Activated CD4-positive, alpha-beta memory T cell treated with anti-CD3 and anti-CD28 coated beads, Interleukin-2, amount 10 ng/mL, durations not matched to agents 7 days and 5 days (primary cell): ENCODE measurements at regions not wholly inside any gene's neighbourhood (a gene's known extent, or its start where the extent isn't known, plus 50 kb on each side); places are given as distances from the start of the nearest gene placed in this dataset.
"Not testable (repeated sequence)": the region's sequence is repeated elsewhere in the genome, so short reads cannot be mapped to it uniquely, and the experiment has no call there.

ENCODE experiments used
- CTCF ChIA-PET: fragments of 350-600 bp; sonication (Branson Sonifier 250); formaldehyde crosslinking; loops from one replicate; lab custom pipeline; 2021; ENCODE audit warnings: antibody characterized with exemption, inconsistent platforms; lab: Charles Lee
- POLR2A ChIA-PET: fragments of 350-600 bp; sonication (Branson Sonifier 250); formaldehyde crosslinking; loops from one replicate; lab custom pipeline; 2021; ENCODE audit warnings: antibody characterized with exemption; lab: Charles Lee
- DNase-seq: peaks from one replicate; pipeline ENCODE4 v3.0.0-alpha.2; 2020
- H3K27ac Mint-ChIP-seq: one replicate; pipeline ENCODE4 v1.8.0; 2021; ENCODE audit warnings: mild to moderate bottlenecking, mixed read lengths
- H3K27me3 Mint-ChIP-seq: one replicate; pipeline ENCODE4 v1.8.0; 2021; ENCODE audit warnings: mixed read lengths
- H3K36me3 Mint-ChIP-seq: one replicate; pipeline ENCODE4 v1.8.0; 2021; ENCODE audit warnings: low read depth, mixed read lengths
- H3K4me1 Mint-ChIP-seq: one replicate; pipeline ENCODE4 v1.8.0; 2021; ENCODE audit warnings: mixed read lengths
- H3K4me3 Mint-ChIP-seq: one replicate; pipeline ENCODE4 v1.8.0; 2021; ENCODE audit warnings: mild to moderate bottlenecking, mixed read lengths
- H3K9me3 Mint-ChIP-seq: one replicate; pipeline ENCODE4 v1.8.0; 2021; ENCODE audit warnings: mixed read lengths

DNA sequence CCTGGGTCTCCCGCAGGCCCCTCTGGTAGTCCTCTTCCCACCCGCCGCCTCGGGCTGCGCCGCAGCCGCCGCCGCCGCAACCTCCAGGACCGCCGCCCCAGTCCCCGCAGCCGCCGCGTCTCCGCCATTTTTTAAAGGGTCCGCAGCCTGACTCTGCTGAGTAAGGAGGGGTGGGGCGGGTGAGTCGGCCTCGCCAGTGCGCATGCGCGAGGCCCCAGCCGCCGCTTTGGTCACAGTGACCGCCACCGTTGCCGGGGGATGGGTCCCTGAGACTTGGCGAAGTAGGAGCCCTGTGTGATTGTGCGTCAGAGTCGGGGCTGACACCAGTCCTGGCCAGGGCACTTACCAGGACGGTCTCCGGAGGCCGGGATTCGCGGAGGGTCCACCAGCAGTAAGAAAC, 1424.2 kb upstream of the PCDH10 start:
- DNase-seq: peak; percentile 35
- POLR2A ChIA-PET, H3K9me3 Mint-ChIP-seq, H3K27ac Mint-ChIP-seq, CTCF ChIA-PET, H3K36me3 Mint-ChIP-seq, H3K4me3 Mint-ChIP-seq, H3K27me3 Mint-ChIP-seq, H3K4me1 Mint-ChIP-seq: not testable (repeated sequence)

DNA sequence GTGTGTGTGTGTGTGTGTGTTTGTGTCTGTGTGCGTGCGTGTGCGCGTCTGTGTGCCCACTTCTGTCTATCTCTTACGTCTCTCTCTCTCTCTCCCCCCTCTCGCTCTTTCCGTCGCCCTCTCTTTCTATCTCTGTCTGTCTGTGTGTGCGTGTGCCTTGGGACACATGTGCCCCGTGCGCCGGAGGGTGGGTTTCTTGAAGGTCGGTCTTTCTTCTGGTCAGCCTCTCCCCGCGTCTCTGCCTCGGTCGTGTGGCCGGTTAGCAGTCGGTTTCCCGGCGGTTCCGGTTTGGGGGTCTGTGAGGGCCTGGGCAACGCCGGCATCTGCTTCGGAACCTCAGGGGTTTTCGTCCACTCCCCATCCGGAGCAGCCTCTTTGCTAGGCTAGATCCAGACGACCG, 1423.6 kb upstream of the PCDH10 start:
- H3K4me1 Mint-ChIP-seq, CTCF ChIA-PET, H3K9me3 Mint-ChIP-seq, H3K36me3 Mint-ChIP-seq, H3K4me3 Mint-ChIP-seq, POLR2A ChIA-PET, H3K27ac Mint-ChIP-seq, H3K27me3 Mint-ChIP-seq, DNase-seq: not testable (repeated sequence)

DNA sequence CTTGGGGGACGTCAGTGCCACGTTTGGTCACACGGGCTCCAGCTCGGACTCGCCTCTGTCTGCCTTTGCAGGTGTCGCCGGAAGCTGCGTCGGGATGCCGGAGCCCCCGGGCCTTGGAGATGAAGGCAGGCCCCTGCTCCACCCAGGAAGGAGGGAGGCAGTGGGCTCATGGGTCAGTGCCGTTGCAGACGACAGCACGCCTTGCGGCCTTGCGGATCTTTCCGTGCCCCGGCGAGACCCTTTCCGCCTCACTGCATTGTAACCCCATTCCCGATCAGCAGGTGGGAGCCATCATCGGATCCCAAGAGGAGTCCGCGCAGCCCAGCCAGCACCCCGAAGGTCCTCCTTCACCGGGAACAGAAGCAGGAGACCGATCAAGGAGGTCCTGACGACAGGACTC, 1422.2 kb upstream of the PCDH10 start:
- CTCF ChIA-PET, H3K4me3 Mint-ChIP-seq, H3K27ac Mint-ChIP-seq, POLR2A ChIA-PET, H3K27me3 Mint-ChIP-seq, H3K36me3 Mint-ChIP-seq, H3K4me1 Mint-ChIP-seq, DNase-seq, H3K9me3 Mint-ChIP-seq: not testable (repeated sequence)

- H3K27me3 Mint-ChIP-seq, CTCF ChIA-PET, H3K36me3 Mint-ChIP-seq, H3K4me1 Mint-ChIP-seq, H3K9me3 Mint-ChIP-seq, H3K4me3 Mint-ChIP-seq, POLR2A ChIA-PET, DNase-seq, H3K27ac Mint-ChIP-seq: not testable (repeated sequence)
These were observed 1421.7 kb upstream of the PCDH10 start for GRCh38 chr4:131727418-131727817.

- H3K27ac Mint-ChIP-seq, H3K4me3 Mint-ChIP-seq, H3K36me3 Mint-ChIP-seq, CTCF ChIA-PET, DNase-seq, H3K9me3 Mint-ChIP-seq, POLR2A ChIA-PET, H3K4me1 Mint-ChIP-seq, H3K27me3 Mint-ChIP-seq: not testable (repeated sequence)
These were observed 1419.9 kb upstream of the PCDH10 start for GRCh38 chr4:131729205-131729604.

DNA sequence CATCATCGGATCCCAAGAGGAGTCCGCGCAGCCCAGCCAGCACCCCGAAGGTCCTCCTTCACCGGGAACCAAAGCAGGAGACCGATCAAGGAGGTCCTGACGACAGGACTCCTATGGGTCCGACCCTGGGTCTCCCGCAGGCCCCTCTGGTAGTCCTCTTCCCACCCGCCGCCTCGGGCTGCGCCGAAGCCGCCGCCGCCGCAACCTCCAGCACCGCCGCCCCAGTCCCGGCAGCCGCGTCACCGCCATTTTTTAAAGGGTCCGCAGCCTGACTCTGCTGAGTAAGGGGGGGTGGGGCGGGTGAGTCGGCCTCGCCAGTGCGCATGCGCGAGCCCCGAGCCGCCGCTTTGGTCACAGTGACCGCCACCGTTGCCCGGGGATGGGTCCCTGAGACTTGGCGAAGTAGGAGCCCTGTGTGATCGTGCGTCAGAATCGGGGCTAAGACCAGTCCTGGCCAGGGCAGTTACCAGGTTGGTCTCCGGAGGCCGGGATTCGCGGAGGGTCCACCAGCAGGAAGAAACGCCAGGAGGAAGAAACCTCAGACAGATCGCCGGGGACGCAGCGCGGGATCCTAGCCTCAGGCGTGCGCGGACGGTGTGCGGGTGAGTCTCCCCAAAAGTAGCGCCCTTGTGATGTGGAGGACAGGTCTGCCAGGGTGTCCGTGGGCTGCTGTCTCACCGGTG, 1419.2 kb upstream of the PCDH10 start:
- H3K27me3 Mint-ChIP-seq, POLR2A ChIA-PET: not testable (repeated sequence)

GRCh38 chr4:131730574-131730973, 1418.5 kb upstream of the PCDH10 start:
- H3K27me3 Mint-ChIP-seq, H3K4me1 Mint-ChIP-seq, H3K4me3 Mint-ChIP-seq, POLR2A ChIA-PET, H3K9me3 Mint-ChIP-seq, CTCF ChIA-PET, H3K36me3 Mint-ChIP-seq, H3K27ac Mint-ChIP-seq, DNase-seq: not testable (repeated sequence)

More for the DNA sequence above, 1419.2 kb upstream of the PCDH10 start:
- H3K9me3 Mint-ChIP-seq, DNase-seq, H3K36me3 Mint-ChIP-seq, H3K4me1 Mint-ChIP-seq, H3K4me3 Mint-ChIP-seq, H3K27ac Mint-ChIP-seq, CTCF ChIA-PET: not testable (repeated sequence)

- H3K27me3 Mint-ChIP-seq, H3K27ac Mint-ChIP-seq, H3K36me3 Mint-ChIP-seq, H3K9me3 Mint-ChIP-seq, POLR2A ChIA-PET, H3K4me1 Mint-ChIP-seq, H3K4me3 Mint-ChIP-seq, DNase-seq, CTCF ChIA-PET: not testable (repeated sequence)
These were observed 1417.0 kb upstream of the PCDH10 start for GRCh38 chr4:131732034-131732630.

GRCh38 chr4:131734321-131734720, 1414.8 kb upstream of the PCDH10 start:
- H3K36me3 Mint-ChIP-seq, H3K4me3 Mint-ChIP-seq, DNase-seq, H3K4me1 Mint-ChIP-seq, H3K27ac Mint-ChIP-seq, POLR2A ChIA-PET, H3K9me3 Mint-ChIP-seq, H3K27me3 Mint-ChIP-seq, CTCF ChIA-PET: not testable (repeated sequence)

GRCh38 chr4:131734851-131735385, 1414.2 kb upstream of the PCDH10 start:
- H3K4me3 Mint-ChIP-seq, H3K36me3 Mint-ChIP-seq, H3K4me1 Mint-ChIP-seq, CTCF ChIA-PET, H3K27me3 Mint-ChIP-seq, POLR2A ChIA-PET, H3K9me3 Mint-ChIP-seq, H3K27ac Mint-ChIP-seq: not testable (repeated sequence)
- peak; percentile 29 for DNase-seq

- DNase-seq, CTCF ChIA-PET, H3K27me3 Mint-ChIP-seq, H3K36me3 Mint-ChIP-seq, H3K27ac Mint-ChIP-seq, H3K4me3 Mint-ChIP-seq, POLR2A ChIA-PET, H3K9me3 Mint-ChIP-seq, H3K4me1 Mint-ChIP-seq: not testable (repeated sequence)
These were observed 1410.1 kb upstream of the PCDH10 start for GRCh38 chr4:131738991-131739390.

GRCh38 chr4:131741836-131742235, 1407.3 kb upstream of the PCDH10 start:
- H3K4me1 Mint-ChIP-seq, H3K9me3 Mint-ChIP-seq, DNase-seq, POLR2A ChIA-PET, H3K4me3 Mint-ChIP-seq, H3K27ac Mint-ChIP-seq, H3K36me3 Mint-ChIP-seq, CTCF ChIA-PET, H3K27me3 Mint-ChIP-seq: not testable (repeated sequence)

DNA sequence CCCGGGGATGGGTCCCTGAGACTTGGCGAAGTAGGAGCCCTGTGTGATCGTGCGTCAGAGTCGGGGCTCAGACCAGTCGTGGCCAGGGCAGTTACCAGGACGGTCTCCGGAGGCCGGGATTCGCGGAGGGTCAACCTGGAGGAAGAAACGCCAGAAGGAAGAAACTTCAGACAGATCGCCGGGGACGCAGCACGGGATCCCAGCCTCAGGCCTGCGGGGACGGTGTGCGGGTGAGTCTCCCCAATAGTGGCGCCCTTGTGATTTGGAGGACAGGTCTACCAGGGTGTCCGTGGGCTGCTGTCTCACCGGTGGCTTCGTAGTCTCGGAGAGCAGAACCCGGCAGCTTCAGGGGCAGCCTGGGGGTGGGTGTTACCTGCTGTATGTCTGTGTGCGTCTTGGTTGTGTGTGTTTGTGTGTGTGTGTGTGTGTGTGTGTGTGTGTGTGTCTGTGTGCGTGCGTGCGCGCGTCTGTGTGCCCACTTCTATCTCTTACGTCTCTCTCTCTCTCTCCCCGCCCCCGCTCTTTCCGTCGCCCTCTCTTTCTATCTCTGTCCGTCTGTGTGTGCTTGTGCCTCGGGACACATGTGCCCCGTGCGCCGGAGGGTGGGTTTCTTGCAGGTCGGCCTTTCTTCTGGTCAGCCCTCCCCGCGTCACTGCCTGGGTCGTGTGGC, 1406.4 kb upstream of the PCDH10 start:
- CTCF ChIA-PET, H3K4me1 Mint-ChIP-seq, DNase-seq, POLR2A ChIA-PET, H3K27ac Mint-ChIP-seq, H3K4me3 Mint-ChIP-seq, H3K27me3 Mint-ChIP-seq, H3K9me3 Mint-ChIP-seq, H3K36me3 Mint-ChIP-seq: not testable (repeated sequence)

DNA sequence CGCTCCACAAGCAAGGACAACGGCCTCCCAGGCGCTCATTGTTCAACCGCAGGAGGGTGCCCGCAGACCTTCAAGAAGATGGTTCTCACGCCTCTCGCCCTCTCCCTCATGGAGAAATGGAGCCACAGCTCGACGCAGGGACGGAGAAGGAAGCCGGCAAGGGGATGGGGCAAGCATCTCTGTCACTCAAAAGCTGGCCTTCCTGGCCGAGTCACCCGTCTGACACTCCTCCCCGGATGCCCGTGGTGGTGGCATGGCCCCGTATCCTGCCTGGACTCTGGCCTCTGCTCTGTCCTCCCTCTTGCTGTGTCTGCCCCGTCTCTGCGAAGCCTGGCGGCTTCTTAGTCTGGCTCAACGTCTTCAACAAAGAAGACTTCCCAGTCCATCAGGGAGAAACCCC, 1405.7 kb upstream of the PCDH10 start:
- H3K27me3 Mint-ChIP-seq, H3K9me3 Mint-ChIP-seq, CTCF ChIA-PET, H3K27ac Mint-ChIP-seq, POLR2A ChIA-PET, H3K36me3 Mint-ChIP-seq, H3K4me3 Mint-ChIP-seq, H3K4me1 Mint-ChIP-seq: not testable (repeated sequence)
- peak; percentile 24 for DNase-seq
